ENCODE measurements at regions not wholly inside any gene's neighbourhood (a gene's known extent, or its start where the extent isn't known, plus 50 kb on each side); places are given as distances from the start of the nearest gene placed in this dataset.
"Not testable (repeated sequence)": the region's sequence is repeated elsewhere in the genome, so short reads cannot be mapped to it uniquely, and the experiment has no call there.

DNA sequence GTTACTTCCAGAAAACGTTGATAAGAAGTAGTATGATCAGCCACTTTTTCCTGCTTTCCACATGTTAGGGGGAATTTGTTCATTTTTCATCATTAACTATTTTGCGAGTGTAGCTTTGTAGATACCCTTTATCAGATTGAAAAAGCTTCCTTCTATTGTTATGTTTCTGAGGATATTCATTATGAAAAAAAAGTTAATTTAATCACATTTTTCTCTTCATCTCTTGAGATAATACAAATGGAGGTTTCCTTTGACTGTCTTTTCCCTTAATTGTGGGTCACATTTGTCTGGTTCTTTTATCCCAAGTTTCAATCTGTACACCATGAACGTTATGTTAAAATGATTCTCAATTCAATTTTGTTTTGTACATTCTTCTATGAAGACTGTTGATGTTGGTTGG is 875.7 kb downstream of the SLC6A15 start:
- Histone ChIP-seq H3K27me3 (no peaks in the 10 kb centered on the region), H3K27ac (no peak overlapping the region), H3K36me3 (no peaks in the 10 kb centered on the region), H3K4me3 (no peak overlapping the region), H3K4me1 (no peaks in the 10 kb centered on the region), H3K9me3 (peaks cover 0 to 4% of the 10 kb centered on the region in 2 donors)
- intact Hi-C loops (cut with DNase I) = no loop called here
- no peak for DNase-seq (ENCODE audit: low spot score in 2 of 2)
- TF ChIP-seq CTCF (IDR thresholded peaks at IDR 0.05) = no peak

GRCh38 chr12:84035766-84036165 is 876.8 kb downstream of the SLC6A15 start:
- Histone ChIP-seq H3K4me3 (no peak overlapping the region), H3K36me3 (no peaks in the 10 kb centered on the region), H3K9me3 (peaks cover 0 to 4% of the 10 kb centered on the region in 2 donors), H3K4me1 (no peaks in the 10 kb centered on the region), H3K27ac (no peak overlapping the region), H3K27me3 (no peaks in the 10 kb centered on the region)
- no peak for DNase-seq (ENCODE audit: low spot score in 2 of 2)
- no peak for TF ChIP-seq CTCF (IDR thresholded peaks at IDR 0.05)
- intact Hi-C loops (cut with DNase I) = no loop called here

- intact Hi-C loops (cut with DNase I) = no loop called here
- TF ChIP-seq CTCF (IDR thresholded peaks at IDR 0.05) = no peak
- H3K4me1 ChIP-seq = no peaks in the 10 kb centered on the region
- no peaks in the 10 kb centered on the region for H3K36me3 ChIP-seq
- peaks cover 0 to 4% of the 10 kb centered on the region in 2 donors for H3K9me3 ChIP-seq
- no peak overlapping the region for H3K4me3 ChIP-seq
- H3K27me3 ChIP-seq = no peaks in the 10 kb centered on the region
- no peak overlapping the region for H3K27ac ChIP-seq
- no peak for DNase-seq (ENCODE audit: low spot score in 2 of 2)
Measured at GRCh38 chr12:84034871-84035270, 877.7 kb downstream of the SLC6A15 start.

DNA sequence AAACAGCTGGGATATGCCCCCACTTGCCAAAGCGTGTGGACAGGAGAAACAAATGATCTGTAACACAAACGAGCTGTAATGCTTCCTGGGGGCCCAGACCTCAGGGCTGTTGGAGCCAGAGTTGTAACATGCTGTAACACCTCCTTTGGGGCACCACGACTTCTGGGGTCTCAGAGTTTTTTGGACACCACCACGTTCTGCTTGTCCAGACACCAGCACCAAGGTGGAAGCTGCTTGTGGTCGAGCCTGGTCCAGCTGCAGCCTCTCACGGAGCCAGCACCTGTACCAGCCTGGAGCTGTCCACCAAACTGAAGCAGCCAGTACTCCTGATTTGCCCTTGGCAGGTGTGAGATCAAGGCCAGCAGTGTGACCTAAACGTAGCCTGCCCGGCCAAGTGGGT is 879.4 kb downstream of the SLC6A15 start:
- intact Hi-C loops (cut with DNase I) = no loop called here
- Histone ChIP-seq H3K9me3 (peaks cover 0 to 4% of the 10 kb centered on the region in 2 donors), H3K36me3 (no peaks in the 10 kb centered on the region), H3K4me3 (no peak overlapping the region), H3K4me1 (no peaks in the 10 kb centered on the region), H3K27ac (no peak overlapping the region), H3K27me3 (no peaks in the 10 kb centered on the region)
- no peak for TF ChIP-seq CTCF (IDR thresholded peaks at IDR 0.05)
- no peak for DNase-seq (ENCODE audit: low spot score in 2 of 2)

GRCh38 chr12:84018556-84019179 is 893.9 kb downstream of the SLC6A15 start:
- H3K9me3 ChIP-seq; H3K4me3 ChIP-seq; intact Hi-C loops (cut with DNase I): not testable (repeated sequence)

GRCh38 chr12:84016956-84017355 is 895.6 kb downstream of the SLC6A15 start:
- no peak for DNase-seq (ENCODE audit: low spot score in 2 of 2)
- H3K27ac ChIP-seq = no peak overlapping the region
- no peak overlapping the region for H3K4me3 ChIP-seq
- intact Hi-C loops (cut with DNase I) = no loop called here
- no peak for TF ChIP-seq CTCF (IDR thresholded peaks at IDR 0.05)
- no peaks in the 10 kb centered on the region for H3K4me1 ChIP-seq
- no peaks in the 10 kb centered on the region for H3K27me3 ChIP-seq
- H3K36me3 ChIP-seq = no peaks in the 10 kb centered on the region
- H3K9me3 ChIP-seq = no peaks in the 10 kb centered on the region

More at GRCh38 chr12:84018556-84019179, 893.9 kb downstream of the SLC6A15 start:
- H3K27me3 ChIP-seq; H3K36me3 ChIP-seq; H3K4me1 ChIP-seq; DNase-seq (ENCODE audit: low spot score in 2 of 2); H3K27ac ChIP-seq: not testable (repeated sequence)

All from ascending aorta (tissue), 2 donors.